HG02870 (cell line): ENCODE measurements at regions not wholly inside any gene's neighbourhood (a gene's known extent, or its start where the extent isn't known, plus 50 kb on each side); places are given as distances from the start of the nearest gene placed in this dataset.

Experiments used
- ATAC-seq: cut with Tn5 transposase; IDR thresholded peaks from one replicate; pipeline ENCODE4 v1.9.1; 2021; ENCODE audit warnings: mild to moderate bottlenecking, moderate library complexity; ENCODE audit not compliant: unreplicated experiment

DNA sequence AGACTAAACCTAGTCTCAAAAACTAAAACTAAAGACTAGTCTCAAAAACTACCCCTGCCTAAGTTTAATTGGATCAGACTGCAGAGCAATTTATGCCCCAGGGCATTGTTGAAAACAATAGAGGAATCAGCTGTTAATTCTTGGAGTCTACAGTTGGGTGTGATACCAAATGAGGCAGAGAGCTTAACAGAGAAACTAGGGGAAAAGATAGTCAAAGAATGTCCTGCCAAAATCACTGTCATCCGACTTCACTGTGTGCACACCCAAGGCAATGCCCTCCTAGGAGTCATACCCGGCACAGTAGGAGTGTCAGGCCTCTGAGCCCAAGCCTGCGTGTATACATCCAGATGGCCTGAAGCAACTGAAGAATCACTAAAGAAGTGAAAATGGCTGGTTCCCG is 90.5 kb upstream of the TOMM7 start:
- no peak for ATAC-seq

- no peak for ATAC-seq
Observed at GRCh38 chr7:22911889-22912288, 89.2 kb upstream of the TOMM7 start.

GRCh38 chr7:22909917-22910316 is 87.3 kb upstream of the TOMM7 start:
- no peak for ATAC-seq

- no peak for ATAC-seq
Observed at GRCh38 chr7:22907805-22908204, 85.2 kb upstream of the TOMM7 start.

- no peak for ATAC-seq
Observed at GRCh38 chr7:22900784-22901183, 78.1 kb upstream of the TOMM7 start.

DNA sequence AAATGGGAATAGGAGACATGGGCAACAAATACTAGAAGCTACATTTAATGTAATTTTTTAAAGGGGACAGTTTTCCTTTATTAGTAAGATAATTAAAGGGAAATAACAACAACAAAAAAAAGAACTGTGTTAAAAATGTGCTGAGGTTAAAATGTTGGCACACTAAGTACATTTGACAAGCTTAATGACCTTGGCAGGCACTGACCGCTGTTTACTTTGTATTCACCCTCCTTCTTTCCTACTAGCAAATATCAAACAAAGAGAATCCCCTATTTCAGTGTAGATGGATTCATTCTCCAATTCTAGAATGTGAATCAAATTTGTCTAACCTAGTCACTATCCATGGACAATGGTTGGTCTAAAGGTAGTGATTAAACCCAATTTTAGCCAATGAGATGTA is 77.5 kb upstream of the TOMM7 start:
- ATAC-seq = no peak

GRCh38 chr7:22896917-22897316 is 74.3 kb upstream of the TOMM7 start:
- ATAC-seq = no peak

DNA sequence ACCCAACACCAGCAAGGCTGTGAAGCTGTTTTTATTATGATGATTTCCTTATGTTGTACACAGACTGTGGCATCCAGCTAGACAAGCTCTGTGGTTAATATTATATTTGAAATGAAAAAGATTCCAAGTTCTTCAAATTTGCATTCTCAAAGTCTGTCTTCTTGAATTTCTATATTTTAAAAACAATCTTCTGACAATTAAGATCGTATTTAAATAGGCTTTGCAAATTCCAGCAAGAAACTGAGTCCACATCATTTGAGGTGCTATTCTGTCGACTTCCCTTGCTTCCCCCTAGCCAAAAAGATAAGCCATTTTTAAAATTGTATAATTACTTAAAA is 73.1 kb upstream of the TOMM7 start:
- no peak for ATAC-seq

DNA sequence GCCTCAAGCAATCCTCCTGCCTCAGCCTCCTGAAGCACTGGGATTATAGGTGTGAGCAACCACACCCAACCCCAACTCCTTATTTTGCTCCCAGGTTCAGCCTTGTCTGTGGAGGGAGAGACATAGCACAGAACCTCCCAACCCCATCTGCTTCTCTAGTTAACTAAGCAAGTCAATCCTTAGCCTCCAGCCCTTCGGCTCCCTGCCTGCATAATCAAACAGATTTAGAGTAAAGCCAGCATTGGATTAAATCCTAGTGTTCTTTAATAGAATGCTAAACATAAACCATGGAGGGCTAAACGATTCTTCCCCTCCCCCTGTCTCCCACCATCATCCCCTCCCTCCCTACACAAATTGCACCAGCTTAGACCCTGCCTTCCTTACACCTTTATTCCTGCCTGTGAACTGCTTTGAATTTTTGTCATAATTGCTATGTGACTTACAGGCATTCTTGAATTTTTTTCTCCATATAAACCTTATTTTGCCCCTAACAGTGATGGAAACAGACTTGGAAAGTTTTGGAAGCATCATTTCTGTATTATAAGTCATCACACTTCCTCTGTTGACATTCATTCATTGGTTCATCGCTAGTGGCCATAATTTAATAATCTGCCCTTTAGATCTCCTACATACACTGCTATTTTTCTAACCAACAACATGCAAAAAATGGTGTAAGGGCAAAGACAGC is 72.6 kb upstream of the TOMM7 start:
- no peak for ATAC-seq

GRCh38 chr7:22894546-22894945 is 71.9 kb upstream of the TOMM7 start:
- no peak for ATAC-seq

GRCh38 chr7:22890773-22891172 is 68.1 kb upstream of the TOMM7 start:
- no peak for ATAC-seq

DNA sequence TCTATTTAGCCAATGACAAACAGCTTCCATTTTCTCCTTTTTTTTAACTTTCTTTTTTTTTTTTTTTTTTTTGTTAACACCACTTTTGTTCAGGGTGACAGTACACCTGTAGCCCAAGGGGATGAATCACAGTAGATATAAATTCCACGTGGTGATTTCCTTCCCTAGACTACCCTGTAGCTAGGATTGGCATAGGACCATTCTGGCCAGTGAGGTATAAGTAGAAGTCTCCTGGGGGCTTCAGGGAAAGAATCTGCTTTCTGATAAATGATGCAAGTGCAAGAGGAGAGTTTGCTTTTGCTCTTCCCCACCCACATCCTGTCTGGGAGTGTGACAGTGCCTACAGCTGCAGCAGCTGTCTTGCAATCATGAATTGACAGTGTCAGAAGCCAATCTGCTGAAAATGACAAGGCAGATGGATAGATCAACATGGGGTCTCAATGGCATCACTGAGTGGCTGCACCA is 63.2 kb upstream of the TOMM7 start:
- ATAC-seq = peak; percentile 87

- peak; percentile 47 for ATAC-seq
Observed at GRCh38 chr7:22884911-22885788, 62.5 kb upstream of the TOMM7 start.

DNA sequence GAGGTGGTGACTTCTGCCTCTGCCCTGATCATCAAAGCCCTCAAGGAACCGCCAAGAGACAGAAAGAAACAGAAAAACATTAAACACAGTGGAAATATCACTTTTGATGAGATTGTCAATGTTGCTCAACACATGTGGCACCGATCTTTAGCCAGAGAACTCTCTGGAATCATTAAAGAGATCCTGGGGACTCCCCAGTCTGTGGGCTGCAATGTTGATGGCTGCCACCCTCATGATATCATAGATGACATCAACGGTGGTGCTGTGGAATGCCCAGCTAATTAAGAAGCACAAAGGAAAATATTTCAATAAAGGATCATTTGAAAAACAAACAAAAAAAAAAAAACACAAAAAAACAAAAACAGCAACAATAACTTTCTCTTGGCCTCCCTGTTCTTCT is 59.5 kb upstream of the TOMM7 start:
- no peak for ATAC-seq

- no peak for ATAC-seq
Observed at GRCh38 chr7:22879709-22880306, 57.2 kb upstream of the TOMM7 start.

DNA sequence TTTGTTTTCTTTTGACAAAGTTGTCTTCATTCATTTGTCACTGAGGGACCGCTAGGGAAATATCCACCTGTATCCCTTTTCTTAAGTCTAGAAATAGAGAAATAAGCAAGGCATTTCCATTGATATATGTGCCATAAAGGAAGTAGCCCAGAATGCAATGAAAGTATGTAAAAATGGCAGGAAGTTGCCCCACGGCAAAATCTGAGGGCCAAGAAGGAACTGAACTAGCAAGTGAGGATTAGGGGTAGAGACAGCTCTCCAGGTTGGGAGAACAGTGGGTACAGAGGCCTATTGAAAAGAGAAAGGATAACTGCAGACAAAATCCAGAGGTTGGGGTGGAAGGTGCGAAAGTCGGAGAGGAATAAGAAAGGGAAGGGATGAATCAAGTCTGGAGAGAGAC is 56.6 kb upstream of the TOMM7 start:
- no peak for ATAC-seq

GRCh38 chr7:22876986-22877729 is 54.5 kb upstream of the TOMM7 start:
- ATAC-seq = no peak

GRCh38 chr7:22875470-22875869 is 52.8 kb upstream of the TOMM7 start:
- no peak for ATAC-seq

DNA sequence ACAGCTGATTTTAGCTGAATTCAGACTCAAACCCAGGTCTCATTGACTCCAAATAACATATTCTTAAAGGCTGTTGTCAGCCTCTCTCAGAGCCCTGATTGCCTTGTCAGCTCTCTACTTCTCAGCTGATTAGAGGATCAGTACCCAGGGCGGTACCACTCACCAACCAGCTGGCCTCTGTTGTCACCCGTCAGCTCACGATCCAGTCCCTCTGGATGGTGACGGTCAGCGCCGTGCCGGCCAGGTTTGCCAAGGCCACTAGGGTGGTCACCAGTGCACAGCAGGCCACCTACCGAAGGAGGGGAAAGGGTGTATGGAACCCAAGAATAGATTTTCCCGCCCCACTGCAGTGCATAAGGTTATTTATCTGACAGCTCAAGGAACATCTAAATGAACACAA is 52.3 kb upstream of the TOMM7 start:
- ATAC-seq = no peak
